ENCODE measurements at regions not wholly inside any gene's neighbourhood (a gene's known extent, or its start where the extent isn't known, plus 50 kb on each side); places are given as distances from the start of the nearest gene placed in this dataset.

DNA sequence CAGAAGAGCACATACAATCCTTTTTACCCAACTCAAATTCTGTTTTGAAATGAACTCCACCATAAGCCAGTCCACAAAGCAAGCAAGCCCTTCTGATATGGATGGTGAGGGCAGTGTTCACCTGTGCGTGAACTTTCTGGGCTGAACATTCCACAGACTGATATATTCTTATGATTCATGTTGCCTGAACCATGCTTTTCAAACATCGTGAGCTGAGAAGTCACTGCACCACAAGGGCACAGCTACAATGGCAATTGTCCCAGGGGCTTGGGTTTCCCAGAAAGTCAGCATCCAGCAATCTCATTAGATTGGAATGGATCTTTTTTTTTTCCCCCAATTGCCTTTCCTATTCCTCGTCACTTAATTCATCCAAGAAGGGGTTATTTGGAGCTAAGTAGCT is 86.9 kb upstream of the ZNF438 start:
- H3K9me3 ChIP-seq: no peaks in the 10 kb centered on the region
- no peaks in the 10 kb centered on the region for H3K27me3 ChIP-seq (ENCODE audit: low read depth)
- H3K36me3 ChIP-seq: no peaks in the 10 kb centered on the region
- intact Hi-C loops (cut with DNase I): no loop called here
- H3K27ac ChIP-seq: no peak overlapping the region
- DNase-seq (no peak), ATAC-seq (no peak)
- H3K4me1 ChIP-seq: no peaks in the 10 kb centered on the region
- no peak for TF ChIP-seq CTCF (IDR thresholded peaks at IDR 0.05)
- H3K4me3 ChIP-seq: no peak overlapping the region

DNA sequence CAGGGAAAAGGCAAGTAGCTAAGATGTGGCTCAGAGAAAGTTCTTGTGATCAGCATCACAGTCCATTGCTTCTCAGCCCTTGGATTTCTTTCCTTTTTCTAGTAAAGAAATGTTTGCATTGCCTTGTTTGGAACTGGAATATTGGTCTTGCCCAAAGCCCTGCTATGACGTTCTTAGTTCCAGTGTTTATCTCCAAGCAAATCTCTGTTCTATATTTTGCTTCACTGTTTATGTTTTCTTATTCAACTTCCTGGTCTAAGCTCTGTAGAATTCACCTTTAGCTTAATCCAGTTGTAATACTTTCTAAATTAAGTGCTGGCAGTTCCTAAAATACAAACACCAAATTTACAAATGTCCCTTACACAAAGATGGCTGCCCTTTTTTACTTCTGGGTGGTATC is 88.7 kb upstream of the ZNF438 start:
- no peaks in the 10 kb centered on the region for H3K27me3 ChIP-seq (ENCODE audit: low read depth)
- H3K4me1 ChIP-seq: no peaks in the 10 kb centered on the region
- no peak overlapping the region for H3K4me3 ChIP-seq
- ATAC-seq (no peak), DNase-seq (no peak)
- no peaks in the 10 kb centered on the region for H3K9me3 ChIP-seq
- no peak for TF ChIP-seq CTCF (IDR thresholded peaks at IDR 0.05)
- intact Hi-C loops (cut with DNase I): no loop called here
- no peak overlapping the region for H3K27ac ChIP-seq
- no peaks in the 10 kb centered on the region for H3K36me3 ChIP-seq

DNA sequence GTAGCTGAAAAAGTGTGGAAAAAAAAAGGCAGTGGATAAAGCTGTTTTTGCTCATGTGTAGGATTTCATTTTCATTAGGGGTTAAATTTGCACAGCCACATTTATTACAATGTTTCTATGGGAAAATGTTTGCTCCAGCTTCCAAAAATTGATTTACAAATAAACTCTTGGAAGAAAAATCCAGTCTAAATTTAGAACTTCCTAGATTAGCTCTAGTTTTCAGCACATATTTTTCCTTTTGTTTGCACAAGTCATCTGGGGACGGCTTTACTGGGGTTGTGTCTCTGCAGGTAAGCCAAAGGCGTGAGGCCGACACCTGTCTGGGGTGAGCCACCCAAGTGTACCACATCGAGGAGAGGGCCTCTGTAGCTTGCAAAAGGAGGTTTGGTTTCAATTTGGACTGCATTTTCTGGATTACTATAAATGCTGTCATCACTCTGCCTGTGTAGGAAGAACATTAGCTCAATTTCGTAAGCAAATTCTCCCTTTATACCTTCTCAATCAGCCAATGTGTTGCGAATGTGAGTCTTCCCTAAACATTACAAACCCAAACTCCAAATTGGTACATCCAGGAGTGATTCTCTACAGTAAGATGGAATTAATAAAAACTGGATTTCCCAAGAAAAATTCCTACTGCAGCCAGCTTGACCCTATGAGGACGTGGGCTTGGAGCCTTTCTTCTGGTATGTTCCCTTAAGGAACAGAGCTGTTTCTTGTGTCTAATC is 89.5 kb upstream of the ZNF438 start:
- no peaks in the 10 kb centered on the region for H3K36me3 ChIP-seq
- intact Hi-C loops (cut with DNase I): no loop called here
- no peaks in the 10 kb centered on the region for H3K9me3 ChIP-seq
- no peaks in the 10 kb centered on the region for H3K4me1 ChIP-seq
- H3K27me3 ChIP-seq (ENCODE audit: low read depth): no peaks in the 10 kb centered on the region
- TF ChIP-seq CTCF (IDR thresholded peaks at IDR 0.05): no peak
- H3K27ac ChIP-seq: peak overlapping the region; percentile 26
- DNase-seq (no peak), ATAC-seq (no peak)
- no peak overlapping the region for H3K4me3 ChIP-seq

GRCh38 chr10:31121757-31122577 is 90.3 kb upstream of the ZNF438 start:
- no peak overlapping the region for H3K27ac ChIP-seq
- H3K9me3 ChIP-seq: no peaks in the 10 kb centered on the region
- ATAC-seq (no peak), DNase-seq (no peak)
- H3K4me1 ChIP-seq: no peaks in the 10 kb centered on the region
- intact Hi-C loops (cut with DNase I): no loop called here
- no peak for TF ChIP-seq CTCF (IDR thresholded peaks at IDR 0.05)
- no peaks in the 10 kb centered on the region for H3K27me3 ChIP-seq (ENCODE audit: low read depth)
- no peak overlapping the region for H3K4me3 ChIP-seq
- no peaks in the 10 kb centered on the region for H3K36me3 ChIP-seq

- H3K27me3 ChIP-seq (ENCODE audit: low read depth): no peaks in the 10 kb centered on the region
- no peaks in the 10 kb centered on the region for H3K4me1 ChIP-seq
- DNase-seq: no peak
- H3K27ac ChIP-seq: no peak overlapping the region
- no peak for ATAC-seq
- no peak overlapping the region for H3K4me3 ChIP-seq
- H3K9me3 ChIP-seq: no peaks in the 10 kb centered on the region
- no peaks in the 10 kb centered on the region for H3K36me3 ChIP-seq
- intact Hi-C loops (cut with DNase I): no loop called here
- no peak for TF ChIP-seq CTCF (IDR thresholded peaks at IDR 0.05)
These were observed 92.3 kb upstream of the ZNF438 start for GRCh38 chr10:31123946-31124345.

Data from lower lobe of right lung (tissue), 2 donors.